Pancreas (tissue), 10 donors: ENCODE measurements at regions not wholly inside any gene's neighbourhood (a gene's known extent, or its start where the extent isn't known, plus 50 kb on each side); places are given as distances from the start of the nearest gene placed in this dataset.

Experiments
- ATAC-seq, 4 donors: fragments of 200-7000 bp; cut with Tn5 transposase; one replicate each; pipeline versions ENCODE4 v1.8.0 to v1.9.1; 2020; ENCODE audit warnings: mild to moderate bottlenecking in 4 of 4, moderate library complexity in 4 of 4
- DNase-seq, 6 donors: peaks; one replicate each; pipeline ENCODE4 v3.0.0-alpha.2; 2020
- FAIRE-seq: peaks from 2 replicates; lab custom pipeline; 2012; peaks lifted over from hg19 to GRCh38; lab: Jason Lieb, UNC
- H3K27ac ChIP-seq, 4 donors: fragments of 200-600 bp; sonication (generic); 1 replicate in 3 of 4; 2 replicates in 1 of 4; pipeline versions ENCODE4 v1.5.0 to v1.8.0; 2020
- H3K27me3 ChIP-seq, 4 donors: fragments of 200-600 bp; one replicate each; pipeline ENCODE4 v1.8.0; 2021
- H3K36me3 ChIP-seq, 3 donors: fragments of 200-600 bp; sonication (generic) in 1 of 3; one replicate each; pipeline versions ENCODE4 v1.5.0 to v1.8.0; 2020 to 2021
- H3K4me1 ChIP-seq, 3 donors: fragments of 200-600 bp; one replicate each; pipeline ENCODE4 v1.8.0; 2021
- H3K4me3 ChIP-seq, 4 donors: fragments of 200-600 bp; sonication (generic) in 2 of 4; one replicate each; pipeline versions ENCODE4 v1.5.0 to v1.8.0; 2020 to 2021
- H3K9me3 ChIP-seq, 4 donors: fragments of 200-600 bp; one replicate each; pipeline ENCODE4 v1.8.0; 2021
- WGBS, 2 donors: extraction: QIAGEN DNeasy Blood & Tissue Kit; methylation state at CpG; one replicate each; pipeline ENCODE4 v1.1.7; 2013; 5-methylcytosine and 5-hydroxymethylcytosine counted together
- intact Hi-C, 3 donors: fragments of 100-400 bp; cut with DNase I; formaldehyde crosslinking; loops; one replicate each; pipeline versions ENCODE4 v1.11.1 to v1.14.2; 2022
- TF ChIP-seq, protein P1 (sequence below), 4 donors: fragments of 200-600 bp; sonication (generic) in 3 of 4; IDR thresholded peaks; one replicate each; pipeline versions ENCODE4 v1.5.0 to v1.8.0; 2021; ENCODE audit warnings: antibody characterized with exemption in 4 of 4
- donor health status: healthy with polysubstance abuse.
- donor health status: DM: no; HTN: no; CAD: no; lungs with moderate emphysema.
- donor health status: DM: no; HTN: no; CAD: no.
- donor health status: control.
- donor health status: control.
- donor health status: Bipolar disorder and iron deficiency.
- donor health status: DM: yes; HTN: yes; CAD: no.
- donor health status: DM: no; HTN: no; CAD: no.
- donor health status: DM: no; HTN: no; CAD: no.
- donor health status: DM: yes; HTN: yes; CAD: no.

DNA sequence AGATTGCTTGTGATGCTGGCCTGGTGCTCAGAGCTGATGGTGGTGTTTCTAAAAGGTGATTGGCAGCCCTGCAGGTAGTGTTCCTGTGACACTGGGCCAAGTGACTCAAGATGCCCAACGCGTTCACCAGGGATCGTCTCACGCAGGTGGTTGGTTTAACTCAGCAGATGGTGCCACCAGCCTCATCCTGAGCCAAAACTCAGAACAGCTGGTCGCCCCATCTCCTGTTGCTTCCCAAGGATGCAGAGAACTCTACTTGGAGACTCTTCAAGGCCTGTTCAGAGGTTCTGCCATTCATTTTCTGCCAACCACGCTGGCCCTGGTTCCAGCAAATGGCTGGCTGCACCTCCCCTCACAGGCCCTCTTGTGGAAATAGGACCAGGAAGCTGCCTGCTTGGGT, 394.4 kb downstream of the CDH26 start:
- no peaks in the 10 kb centered on the region for H3K9me3 ChIP-seq
- no peaks in the 10 kb centered on the region for H3K27me3 ChIP-seq
- TF ChIP-seq, protein P1, sequence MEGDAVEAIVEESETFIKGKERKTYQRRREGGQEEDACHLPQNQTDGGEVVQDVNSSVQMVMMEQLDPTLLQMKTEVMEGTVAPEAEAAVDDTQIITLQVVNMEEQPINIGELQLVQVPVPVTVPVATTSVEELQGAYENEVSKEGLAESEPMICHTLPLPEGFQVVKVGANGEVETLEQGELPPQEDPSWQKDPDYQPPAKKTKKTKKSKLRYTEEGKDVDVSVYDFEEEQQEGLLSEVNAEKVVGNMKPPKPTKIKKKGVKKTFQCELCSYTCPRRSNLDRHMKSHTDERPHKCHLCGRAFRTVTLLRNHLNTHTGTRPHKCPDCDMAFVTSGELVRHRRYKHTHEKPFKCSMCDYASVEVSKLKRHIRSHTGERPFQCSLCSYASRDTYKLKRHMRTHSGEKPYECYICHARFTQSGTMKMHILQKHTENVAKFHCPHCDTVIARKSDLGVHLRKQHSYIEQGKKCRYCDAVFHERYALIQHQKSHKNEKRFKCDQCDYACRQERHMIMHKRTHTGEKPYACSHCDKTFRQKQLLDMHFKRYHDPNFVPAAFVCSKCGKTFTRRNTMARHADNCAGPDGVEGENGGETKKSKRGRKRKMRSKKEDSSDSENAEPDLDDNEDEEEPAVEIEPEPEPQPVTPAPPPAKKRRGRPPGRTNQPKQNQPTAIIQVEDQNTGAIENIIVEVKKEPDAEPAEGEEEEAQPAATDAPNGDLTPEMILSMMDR (IDR thresholded peaks at IDR 0.05): no peak
- ATAC-seq: no peak
- H3K27ac ChIP-seq: no peak overlapping the region
- H3K4me1 ChIP-seq: no peaks in the 10 kb centered on the region
- DNase-seq: no peak
- no peak overlapping the region for H3K4me3 ChIP-seq
- no peak for FAIRE-seq
- intact Hi-C loops: no loop called here
- no peaks in the 10 kb centered on the region for H3K36me3 ChIP-seq
- WGBS, 2 donors: 75 to 82% methylated on average over 6 of the region's 6 CpGs

DNA sequence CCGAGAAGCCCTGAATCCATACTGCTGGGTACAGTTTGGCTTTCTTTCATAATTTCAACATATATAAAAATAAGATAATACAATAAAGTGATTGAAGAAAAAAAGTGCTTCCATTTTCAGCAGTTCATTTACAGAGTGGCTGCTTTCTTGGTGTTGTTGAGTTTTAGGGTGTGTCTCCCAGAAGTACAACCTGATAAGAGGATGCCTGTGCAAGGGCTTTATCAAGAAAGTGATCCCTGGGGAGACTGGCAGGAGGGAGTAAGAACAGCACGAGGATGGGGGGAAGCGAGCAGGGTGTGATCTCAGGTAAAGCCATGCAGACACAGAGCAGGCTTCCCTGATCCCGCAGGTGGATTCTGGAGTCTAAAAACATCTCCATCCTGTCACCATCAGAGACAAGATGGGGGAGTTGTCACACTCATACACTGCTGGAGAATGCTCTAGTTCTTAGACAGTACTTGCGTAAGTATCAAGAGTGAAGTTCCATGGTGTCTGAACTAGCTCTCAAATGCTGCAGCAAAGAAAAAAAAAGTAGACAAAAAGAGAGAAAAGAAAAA, 395.9 kb downstream of the CDH26 start:
- WGBS, 2 donors: 49 to 50% methylated on average over 5 of the region's 5 CpGs
- H3K27me3 ChIP-seq: no peaks in the 10 kb centered on the region
- no peak for DNase-seq
- TF ChIP-seq, protein P1 (IDR thresholded peaks at IDR 0.05): no peak
- no peak overlapping the region for H3K4me3 ChIP-seq
- FAIRE-seq: no peak
- no peak for ATAC-seq
- H3K27ac ChIP-seq: no peak overlapping the region
- H3K36me3 ChIP-seq: no peaks in the 10 kb centered on the region
- intact Hi-C loops: no loop called here
- H3K9me3 ChIP-seq: no peaks in the 10 kb centered on the region
- no peaks in the 10 kb centered on the region for H3K4me1 ChIP-seq

GRCh38 chr20:60358101-60358500, 399.9 kb downstream of the CDH26 start:
- intact Hi-C loops: no loop called here
- FAIRE-seq (no peak), DNase-seq (no peak), ATAC-seq (no peak)
- H3K36me3 ChIP-seq: no peaks in the 10 kb centered on the region
- H3K4me3 ChIP-seq: no peak overlapping the region
- H3K27me3 ChIP-seq: no peaks in the 10 kb centered on the region
- no peaks in the 10 kb centered on the region for H3K9me3 ChIP-seq
- H3K27ac ChIP-seq: no peak overlapping the region
- no peaks in the 10 kb centered on the region for H3K4me1 ChIP-seq
- WGBS, 2 donors: 47 to 72% methylated on average over 4 of the region's 4 CpGs
- TF ChIP-seq, protein P1 (IDR thresholded peaks at IDR 0.05): no peak

DNA sequence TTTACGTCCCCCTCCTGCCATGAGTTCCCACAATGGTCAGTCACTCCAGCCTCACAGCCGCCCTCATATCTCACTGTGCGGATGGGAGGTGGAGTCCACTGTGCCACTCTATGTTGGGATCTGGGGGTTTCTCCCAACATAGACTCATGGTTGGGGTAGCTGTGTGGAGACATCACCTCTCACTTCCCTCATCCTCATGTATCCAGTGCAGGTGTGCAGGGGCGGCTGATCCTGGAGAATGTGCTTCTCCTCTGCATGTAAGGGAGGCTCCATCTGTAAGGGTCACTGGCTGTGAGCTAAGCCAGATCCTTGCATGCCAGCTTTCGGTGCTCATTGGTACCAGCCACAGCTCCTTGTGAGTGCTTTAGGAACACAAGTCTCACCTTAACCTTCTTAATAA, 400.8 kb downstream of the CDH26 start:
- H3K27ac ChIP-seq: no peak overlapping the region
- 76 to 92% methylated on average over 5 of the region's 5 CpGs for whole genome bisulfite sequencing, 2 donors
- TF ChIP-seq, protein P1 (IDR thresholded peaks at IDR 0.05): no peak
- intact Hi-C loops: no loop called here
- H3K4me1 ChIP-seq: no peaks in the 10 kb centered on the region
- H3K27me3 ChIP-seq: no peaks in the 10 kb centered on the region
- no peaks in the 10 kb centered on the region for H3K9me3 ChIP-seq
- no peak for ATAC-seq
- H3K36me3 ChIP-seq: no peaks in the 10 kb centered on the region
- no peak overlapping the region for H3K4me3 ChIP-seq
- FAIRE-seq: no peak
- DNase-seq: no peak

DNA sequence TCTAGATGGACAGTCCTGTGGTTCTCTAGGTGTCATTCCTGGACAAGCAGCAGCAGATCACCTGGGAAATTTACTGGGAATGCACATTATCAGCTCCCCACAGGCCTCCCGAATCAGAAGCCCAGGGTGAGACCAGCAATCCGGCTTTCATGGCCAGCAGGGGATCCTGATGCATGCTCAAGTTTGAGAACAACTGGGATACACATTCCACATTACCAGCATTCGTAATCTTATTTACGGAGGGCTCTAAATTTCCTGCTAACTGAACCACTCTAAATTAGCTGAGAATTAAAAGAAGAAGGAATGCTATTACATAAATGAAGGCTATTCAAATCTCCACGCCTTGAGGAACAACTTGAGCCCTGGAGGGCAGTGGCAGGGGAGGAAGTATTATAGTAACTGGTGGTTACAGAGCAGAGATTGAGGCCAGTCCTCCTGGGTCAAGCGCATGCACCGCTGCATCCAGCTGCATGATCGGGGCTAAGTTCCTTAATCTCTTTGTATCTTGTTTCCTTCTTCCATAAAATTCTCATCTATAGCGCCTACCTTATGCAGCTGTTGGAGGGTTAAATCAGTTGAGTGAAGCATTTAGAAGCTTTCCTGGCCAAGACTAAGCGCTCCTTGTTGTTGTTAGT, 403.7 kb downstream of the CDH26 start:
- no peak for ATAC-seq
- WGBS, 2 donors: 63 to 77% methylated on average over 10 of the region's 10 CpGs
- H3K4me1 ChIP-seq: no peaks in the 10 kb centered on the region
- no peaks in the 10 kb centered on the region for H3K9me3 ChIP-seq
- no peak for FAIRE-seq
- no peak overlapping the region for H3K4me3 ChIP-seq
- no peaks in the 10 kb centered on the region for H3K36me3 ChIP-seq
- H3K27ac ChIP-seq: no peak overlapping the region
- no peaks in the 10 kb centered on the region for H3K27me3 ChIP-seq
- TF ChIP-seq, protein P1 (IDR thresholded peaks at IDR 0.05): no peak
- intact Hi-C loops: no loop called here
- no peak for DNase-seq
